Right lobe of liver (tissue), 4 donors: ENCODE measurements at regions not wholly inside any gene's neighbourhood (a gene's known extent, or its start where the extent isn't known, plus 50 kb on each side); places are given as distances from the start of the nearest gene placed in this dataset.

Source experiments
- POLR2A ChIP-seq: fragments of 450-650 bp; IDR thresholded peaks from one replicate; pipeline ENCODE4 v1.6.1; 2017; ENCODE audit warnings: antibody characterized with exemption, mild to moderate bottlenecking
- TF ChIP-seq, protein P1 (sequence below), 4 donors: fragments of 200-600 bp in 3 of 4; fragments of 450-650 bp in 1 of 4; IDR thresholded peaks; one replicate each; pipeline versions ENCODE4 v1.5.1 to v1.8.0; 2016 to 2022; ENCODE audit warnings: antibody characterized with exemption in 4 of 4, mild to moderate bottlenecking in 2 of 4
- donor health status: DM: no; HTN: no; CAD: no.
- donor health status: DM: no; HTN: no; CAD: no.
- donor health status: DM: no; HTN: yes; CAD: no.

DNA sequence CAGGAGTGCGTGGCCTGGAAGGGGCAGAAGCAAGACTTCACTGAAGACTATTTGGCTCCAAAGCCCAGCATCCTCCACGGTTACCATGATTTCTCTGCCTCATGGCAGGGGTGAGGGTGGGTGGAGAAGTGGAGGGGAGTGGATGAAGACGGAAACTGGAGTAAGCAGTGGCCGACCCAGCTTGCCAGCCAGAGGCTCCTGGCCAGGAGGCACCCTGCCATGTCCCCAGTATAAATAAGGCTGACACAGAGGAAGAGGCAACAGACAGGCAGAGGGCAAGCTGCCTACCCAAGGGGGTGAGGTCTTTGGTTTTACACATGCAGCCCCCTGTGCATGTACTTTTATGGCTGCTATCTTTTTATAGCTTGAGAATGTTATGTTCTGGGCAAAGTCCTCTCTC, 102.6 kb upstream of the TBX20 start:
- TF ChIP-seq, protein P1, sequence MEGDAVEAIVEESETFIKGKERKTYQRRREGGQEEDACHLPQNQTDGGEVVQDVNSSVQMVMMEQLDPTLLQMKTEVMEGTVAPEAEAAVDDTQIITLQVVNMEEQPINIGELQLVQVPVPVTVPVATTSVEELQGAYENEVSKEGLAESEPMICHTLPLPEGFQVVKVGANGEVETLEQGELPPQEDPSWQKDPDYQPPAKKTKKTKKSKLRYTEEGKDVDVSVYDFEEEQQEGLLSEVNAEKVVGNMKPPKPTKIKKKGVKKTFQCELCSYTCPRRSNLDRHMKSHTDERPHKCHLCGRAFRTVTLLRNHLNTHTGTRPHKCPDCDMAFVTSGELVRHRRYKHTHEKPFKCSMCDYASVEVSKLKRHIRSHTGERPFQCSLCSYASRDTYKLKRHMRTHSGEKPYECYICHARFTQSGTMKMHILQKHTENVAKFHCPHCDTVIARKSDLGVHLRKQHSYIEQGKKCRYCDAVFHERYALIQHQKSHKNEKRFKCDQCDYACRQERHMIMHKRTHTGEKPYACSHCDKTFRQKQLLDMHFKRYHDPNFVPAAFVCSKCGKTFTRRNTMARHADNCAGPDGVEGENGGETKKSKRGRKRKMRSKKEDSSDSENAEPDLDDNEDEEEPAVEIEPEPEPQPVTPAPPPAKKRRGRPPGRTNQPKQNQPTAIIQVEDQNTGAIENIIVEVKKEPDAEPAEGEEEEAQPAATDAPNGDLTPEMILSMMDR (IDR thresholded peaks at IDR 0.05): no peak
- TF ChIP-seq POLR2A: no peak
